Right lobe of liver (tissue), 4 donors: ENCODE measurements at regions not wholly inside any gene's neighbourhood (a gene's known extent, or its start where the extent isn't known, plus 50 kb on each side); places are given as distances from the start of the nearest gene placed in this dataset.

Experiments
- CTCF ChIP-seq, 4 donors: fragments of 200-600 bp in 3 of 4; fragments of 450-650 bp in 1 of 4; IDR thresholded peaks; one replicate each; pipeline versions ENCODE4 v1.5.1 to v1.8.0; 2016 to 2022; ENCODE audit warnings: antibody characterized with exemption in 4 of 4, mild to moderate bottlenecking in 2 of 4
- POLR2A ChIP-seq: fragments of 450-650 bp; IDR thresholded peaks from one replicate; pipeline ENCODE4 v1.6.1; 2017; ENCODE audit warnings: antibody characterized with exemption, mild to moderate bottlenecking
- donor health status: DM: no; HTN: no; CAD: no.
- donor health status: DM: no; HTN: no; CAD: no.
- donor health status: DM: no; HTN: yes; CAD: no.

- TF ChIP-seq CTCF (IDR thresholded peaks at IDR 0.05) = no peak
- TF ChIP-seq POLR2A = no peak
Observed at GRCh38 chr4:180973894-180974293, 1269.3 kb upstream of the TENM3 start.
